ENCODE measurements at regions not wholly inside any gene's neighbourhood (a gene's known extent, or its start where the extent isn't known, plus 50 kb on each side); places are given as distances from the start of the nearest gene placed in this dataset.
"Not testable (repeated sequence)": the region's sequence is repeated elsewhere in the genome, so short reads cannot be mapped to it uniquely, and the experiment has no call there.

GRCh38 chr1:234851450-234852438, 241.8 kb upstream of the IRF2BP2 start:
- Mint-ChIP-seq H3K36me3 (ENCODE audit: unreplicated experiment) (no peaks in the 10 kb centered on the region), H3K9me3 (ENCODE audit: unreplicated experiment) (peaks cover 13% of the 10 kb centered on the region)
- peak; percentile 45 for DNase-seq

DNA sequence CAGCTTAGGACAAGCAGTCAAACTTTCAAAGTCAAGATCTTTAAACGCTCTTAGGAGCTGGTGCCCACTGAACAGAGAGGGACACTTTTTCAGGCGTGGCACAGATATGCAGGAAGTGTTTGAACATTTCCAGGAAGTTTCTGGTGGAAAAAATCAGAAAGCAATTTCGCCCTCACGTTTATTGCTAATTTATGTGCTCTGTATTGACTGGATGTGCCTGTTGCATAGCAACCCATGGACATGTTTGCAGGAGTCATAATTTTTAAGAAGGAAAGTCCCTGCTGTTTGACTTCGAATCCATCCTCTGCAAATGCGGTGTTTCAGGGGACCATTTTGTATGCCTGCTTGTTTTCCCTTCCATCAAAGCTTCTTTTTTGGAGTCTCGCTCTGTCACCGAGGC, 239.9 kb upstream of the IRF2BP2 start:
- Mint-ChIP-seq H3K4me1 (ENCODE audit: low read depth, unreplicated experiment) (peaks cover 20% of the 10 kb centered on the region), H3K36me3 (ENCODE audit: unreplicated experiment) (no peaks in the 10 kb centered on the region), H3K9me3 (ENCODE audit: unreplicated experiment) (peaks cover 13% of the 10 kb centered on the region), H3K27ac (ENCODE audit: unreplicated experiment) (no peak overlapping the region), H3K4me3 (ENCODE audit: unreplicated experiment) (no peak overlapping the region), H3K27me3 (ENCODE audit: unreplicated experiment) (peaks cover 9% of the 10 kb centered on the region)
- TF ChIP-seq, protein P1, sequence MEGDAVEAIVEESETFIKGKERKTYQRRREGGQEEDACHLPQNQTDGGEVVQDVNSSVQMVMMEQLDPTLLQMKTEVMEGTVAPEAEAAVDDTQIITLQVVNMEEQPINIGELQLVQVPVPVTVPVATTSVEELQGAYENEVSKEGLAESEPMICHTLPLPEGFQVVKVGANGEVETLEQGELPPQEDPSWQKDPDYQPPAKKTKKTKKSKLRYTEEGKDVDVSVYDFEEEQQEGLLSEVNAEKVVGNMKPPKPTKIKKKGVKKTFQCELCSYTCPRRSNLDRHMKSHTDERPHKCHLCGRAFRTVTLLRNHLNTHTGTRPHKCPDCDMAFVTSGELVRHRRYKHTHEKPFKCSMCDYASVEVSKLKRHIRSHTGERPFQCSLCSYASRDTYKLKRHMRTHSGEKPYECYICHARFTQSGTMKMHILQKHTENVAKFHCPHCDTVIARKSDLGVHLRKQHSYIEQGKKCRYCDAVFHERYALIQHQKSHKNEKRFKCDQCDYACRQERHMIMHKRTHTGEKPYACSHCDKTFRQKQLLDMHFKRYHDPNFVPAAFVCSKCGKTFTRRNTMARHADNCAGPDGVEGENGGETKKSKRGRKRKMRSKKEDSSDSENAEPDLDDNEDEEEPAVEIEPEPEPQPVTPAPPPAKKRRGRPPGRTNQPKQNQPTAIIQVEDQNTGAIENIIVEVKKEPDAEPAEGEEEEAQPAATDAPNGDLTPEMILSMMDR (IDR thresholded peaks at IDR 0.05; ENCODE audit: partially characterized antibody, unreplicated experiment): no peak
- no peak for DNase-seq

More at GRCh38 chr1:234851450-234852438, 241.8 kb upstream of the IRF2BP2 start:
- Mint-ChIP-seq H3K27ac (ENCODE audit: unreplicated experiment) (peak overlapping the region; percentile 98), H3K4me3 (ENCODE audit: unreplicated experiment) (peak overlapping the region; percentile 74), H3K4me1 (ENCODE audit: low read depth, unreplicated experiment) (peaks cover 20% of the 10 kb centered on the region), H3K27me3 (ENCODE audit: unreplicated experiment) (peaks cover 9% of the 10 kb centered on the region)
- TF ChIP-seq, protein P1 (IDR thresholded peaks at IDR 0.05; ENCODE audit: partially characterized antibody, unreplicated experiment): no peak

- no peak for DNase-seq
- Mint-ChIP-seq H3K27ac (ENCODE audit: unreplicated experiment) (no peak overlapping the region), H3K9me3 (ENCODE audit: unreplicated experiment) (peaks cover 13% of the 10 kb centered on the region), H3K4me3 (ENCODE audit: unreplicated experiment) (no peak overlapping the region), H3K4me1 (ENCODE audit: low read depth, unreplicated experiment) (peaks cover 20% of the 10 kb centered on the region), H3K27me3 (ENCODE audit: unreplicated experiment) (peaks cover 9% of the 10 kb centered on the region), H3K36me3 (ENCODE audit: unreplicated experiment) (no peaks in the 10 kb centered on the region)
- TF ChIP-seq, protein P1 (IDR thresholded peaks at IDR 0.05; ENCODE audit: partially characterized antibody, unreplicated experiment): no peak
These were observed 239.1 kb upstream of the IRF2BP2 start for GRCh38 chr1:234848972-234849649.

GRCh38 chr1:234846813-234847212, 236.8 kb upstream of the IRF2BP2 start:
- not testable (repeated sequence) for H3K36me3 Mint-ChIP-seq (ENCODE audit: unreplicated experiment); H3K9me3 Mint-ChIP-seq (ENCODE audit: unreplicated experiment); DNase-seq; H3K27ac Mint-ChIP-seq (ENCODE audit: unreplicated experiment); H3K27me3 Mint-ChIP-seq (ENCODE audit: unreplicated experiment); H3K4me3 Mint-ChIP-seq (ENCODE audit: unreplicated experiment)
- H3K4me1 Mint-ChIP-seq (ENCODE audit: low read depth, unreplicated experiment): peaks cover 18% of the 10 kb centered on the region

DNA sequence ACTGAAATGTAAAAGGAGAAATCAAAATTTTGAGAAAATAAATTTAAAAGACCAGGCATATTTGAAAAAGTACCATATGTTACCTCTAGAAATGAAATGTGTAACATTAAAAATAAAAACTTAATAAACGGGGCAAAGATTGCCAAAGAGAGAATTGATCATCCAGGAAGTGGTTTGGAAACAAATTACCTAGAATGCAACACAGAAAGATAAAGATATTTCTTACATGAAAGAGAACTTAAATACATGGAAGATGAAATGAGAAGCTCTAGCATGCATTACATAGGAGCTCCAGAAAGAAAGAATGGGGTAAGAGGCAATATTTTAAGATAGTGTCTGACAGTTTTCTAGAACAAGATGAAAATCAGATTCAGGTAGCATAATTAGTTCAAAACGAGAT, 235.9 kb upstream of the IRF2BP2 start:
- Mint-ChIP-seq H3K36me3 (ENCODE audit: unreplicated experiment) (no peaks in the 10 kb centered on the region), H3K27me3 (ENCODE audit: unreplicated experiment) (no peaks in the 10 kb centered on the region), H3K4me3 (ENCODE audit: unreplicated experiment) (no peak overlapping the region), H3K27ac (ENCODE audit: unreplicated experiment) (no peak overlapping the region), H3K4me1 (ENCODE audit: low read depth, unreplicated experiment) (peaks cover 16% of the 10 kb centered on the region), H3K9me3 (ENCODE audit: unreplicated experiment) (peaks cover 3% of the 10 kb centered on the region)
- TF ChIP-seq, protein P1 (IDR thresholded peaks at IDR 0.05; ENCODE audit: partially characterized antibody, unreplicated experiment): no peak
- no peak for DNase-seq
